ENCODE measurements at regions not wholly inside any gene's neighbourhood (a gene's known extent, or its start where the extent isn't known, plus 50 kb on each side); places are given as distances from the start of the nearest gene placed in this dataset.

GRCh38 chr1:95382000-95382786 is 148.2 kb downstream of the RWDD3 start (continued):
- TF ChIP-seq ZNF891 (CRISPR knock-in tag; IDR thresholded peaks at IDR 0.05): no peak

- no peaks in the 10 kb centered on the region for H3K4me1 ChIP-seq (ENCODE audit: insufficient read depth, low read length)
- no peaks in the 10 kb centered on the region for H3K79me2 ChIP-seq (ENCODE audit: insufficient read depth, low read length)
- H3K9ac ChIP-seq (ENCODE audit: insufficient read depth, low read depth, low read length): no peak overlapping the region
- ChIA-PET POLR2A (no interaction called here), CTCF (ENCODE audit: low intra/inter-chr PET ratio, low total read pairs) (no interaction called here)
- in situ Hi-C loops (cut with HindIII; ENCODE audit: extremely low pct_ligation_motif_present, low pct_unique_long_range_greater_than_20kb): no loop called here
- H3K27me3 ChIP-seq (ENCODE audit: control insufficient read depth in 1 of 2, insufficient read depth in 2 of 2, low read length in 2 of 2): no peaks in the 10 kb centered on the region; a peak in 1 of 5 replicates
- TF ChIP-seq CAMTA2 (CRISPR knock-in tag; IDR thresholded peaks at IDR 0.05; ENCODE audit: borderline replicate concordance): no peak
- TF ChIP-seq NR2F6 (IDR thresholded peaks at IDR 0.05): no peak
- TF ChIP-seq NR2F6 (CRISPR knock-in tag; IDR thresholded peaks at IDR 0.05): no peak
- TF ChIP-seq FOXP4 (CRISPR knock-in tag; IDR thresholded peaks at IDR 0.05): no peak
- no peak for TF ChIP-seq MTA3 (CRISPR knock-in tag; IDR thresholded peaks at IDR 0.05)
- DNase-seq (ENCODE audit: low spot score) (no peak), ATAC-seq (no peak), FAIRE-seq (no peak)
- no peak overlapping the region for H3K4me2 ChIP-seq (ENCODE audit: low read depth, low read length)
- no peak overlapping the region for H3K27ac ChIP-seq (ENCODE audit: extremely low read length, insufficient read depth, low read length)
- no peak overlapping the region for H2AFZ ChIP-seq (ENCODE audit: low read length)
- intact Hi-C loops (cut with micrococcal nuclease; ENCODE audit: unreplicated experiment): no loop called here
- 0% methylated on average over 5 of the region's 5 CpGs for WGBS (ENCODE audit: low lambda C conversion rate)
- no peaks in the 10 kb centered on the region for H3K9me3 ChIP-seq (ENCODE audit: low read length)
- H3K36me3 ChIP-seq (replicated peaks in 1 of 2; ENCODE audit: control insufficient read depth in 1 of 2, insufficient read depth in 2 of 2, low read length in 2 of 2): no peaks in the 10 kb centered on the region
- H4K20me1 ChIP-seq (ENCODE audit: insufficient read depth, low read length): no peaks in the 10 kb centered on the region
- no peak overlapping the region for H3K4me3 ChIP-seq (replicated peaks in 1 of 3; ENCODE audit: insufficient read depth in 1 of 3, low read depth in 2 of 3, low read length in 3 of 3)
- BruUV-seq (replicated peaks): no TSS peak
Observed at GRCh38 chr1:95383111-95383510, 149.1 kb downstream of the RWDD3 start.
